NCI-H82 (cell line): ENCODE measurements at regions not wholly inside any gene's neighbourhood (a gene's known extent, or its start where the extent isn't known, plus 50 kb on each side); places are given as distances from the start of the nearest gene placed in this dataset.
A peak's percentile ranks its signal among the peaks of the same experiment; 100 is the strongest.

Experiments used
- DNase-seq: peaks from one replicate; lab custom pipeline; 2025; lab: John Stamatoyannopoulos, UW

DNA sequence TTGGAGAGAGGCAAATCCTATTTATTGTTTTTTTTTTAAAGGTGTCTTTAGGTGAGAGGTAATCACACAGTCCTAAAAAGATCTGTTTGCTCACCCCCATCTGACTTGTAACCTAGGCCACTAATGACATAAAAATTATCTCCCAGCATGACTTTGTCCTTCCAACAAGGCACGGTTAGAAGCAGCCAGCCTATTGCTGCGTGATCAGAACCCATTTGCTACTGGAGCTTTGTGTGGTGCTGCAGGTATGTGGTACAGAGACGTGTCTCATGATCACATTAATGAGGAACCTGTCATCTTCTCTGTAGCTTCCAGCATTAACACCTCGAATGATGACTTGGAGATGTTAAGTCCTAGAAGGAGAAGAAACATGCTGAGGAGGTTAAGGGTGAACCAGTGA is 555.8 kb upstream of the TLE4 start:
- DNase-seq: no peak

DNA sequence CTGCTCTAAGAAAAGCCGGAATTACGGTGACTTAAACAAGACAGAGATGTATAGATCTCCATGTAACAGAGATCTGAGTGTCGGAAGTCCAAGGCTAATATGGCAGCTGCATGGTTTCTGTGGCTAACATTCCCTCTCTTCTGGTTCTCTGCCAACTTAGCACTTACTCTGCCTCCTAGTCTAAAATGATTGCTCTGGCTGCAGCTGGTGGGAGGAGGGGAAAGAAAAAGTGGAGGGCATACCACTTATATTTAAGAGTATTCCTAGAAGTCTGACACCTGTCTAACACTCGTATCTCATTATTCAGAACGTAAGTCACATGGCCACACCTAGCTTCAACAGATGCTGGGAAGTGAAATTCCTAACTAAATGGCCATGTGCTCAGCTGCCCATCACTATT is 551.5 kb upstream of the TLE4 start:
- peak; percentile 12 for DNase-seq

DNA sequence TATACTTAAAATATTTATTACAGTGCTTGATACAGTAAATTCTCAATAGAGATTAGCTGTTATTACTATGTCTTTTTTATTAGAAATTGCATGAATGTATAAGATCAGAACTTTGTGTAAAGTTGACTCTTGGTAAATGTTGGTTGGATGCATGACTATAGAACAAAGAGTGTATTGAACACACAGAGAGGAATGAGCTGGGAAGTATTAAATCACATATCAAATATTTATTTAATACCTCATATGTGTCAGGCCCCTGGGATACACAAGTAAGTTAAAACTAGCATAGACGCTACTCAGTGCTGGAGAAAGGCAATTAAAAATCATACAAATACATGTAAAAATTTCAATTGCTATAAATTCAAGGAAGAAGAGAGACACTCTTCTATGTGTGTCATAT is 550.7 kb upstream of the TLE4 start:
- no peak for DNase-seq

DNA sequence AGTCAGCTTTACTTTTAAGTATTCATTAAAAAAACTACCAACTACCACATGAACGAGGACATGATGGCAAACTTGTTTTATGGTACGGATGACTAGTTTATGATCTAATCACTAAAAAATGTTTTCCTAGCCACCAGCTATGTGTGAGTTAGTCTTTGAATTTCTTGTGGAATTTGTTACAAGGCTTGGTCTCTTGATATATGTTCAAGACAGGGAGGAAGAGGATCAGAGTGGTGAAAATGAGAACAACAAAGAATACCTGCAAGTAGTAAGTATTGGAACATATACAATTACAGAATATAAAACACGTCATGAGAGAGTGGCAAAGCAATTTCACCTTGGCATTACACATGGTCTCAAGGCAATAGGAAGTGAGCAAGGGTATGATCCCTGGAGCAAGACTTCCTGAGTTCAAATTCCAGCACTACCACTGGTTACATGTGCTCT is 548.6 kb upstream of the TLE4 start:
- DNase-seq: no peak

DNA sequence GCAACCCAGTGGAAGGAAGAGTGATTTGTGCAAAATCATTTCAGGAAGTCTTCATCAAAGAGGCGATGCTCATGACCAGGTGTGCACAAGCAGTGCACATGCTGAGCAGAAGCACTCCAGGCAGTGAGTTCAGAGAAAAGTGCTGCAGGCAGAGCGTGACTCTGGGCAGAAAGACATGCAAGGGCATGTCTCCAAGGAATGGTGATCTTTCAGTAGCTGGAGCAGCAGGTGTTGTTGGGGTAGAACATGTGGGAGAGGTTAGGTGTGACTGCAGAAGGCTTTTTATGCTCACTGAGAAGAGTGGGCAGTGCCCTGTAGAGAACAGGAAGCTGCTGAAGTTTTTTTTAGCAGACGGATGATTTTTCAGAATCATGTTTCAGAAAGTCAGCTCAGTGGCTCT is 545.4 kb upstream of the TLE4 start:
- no peak for DNase-seq

DNA sequence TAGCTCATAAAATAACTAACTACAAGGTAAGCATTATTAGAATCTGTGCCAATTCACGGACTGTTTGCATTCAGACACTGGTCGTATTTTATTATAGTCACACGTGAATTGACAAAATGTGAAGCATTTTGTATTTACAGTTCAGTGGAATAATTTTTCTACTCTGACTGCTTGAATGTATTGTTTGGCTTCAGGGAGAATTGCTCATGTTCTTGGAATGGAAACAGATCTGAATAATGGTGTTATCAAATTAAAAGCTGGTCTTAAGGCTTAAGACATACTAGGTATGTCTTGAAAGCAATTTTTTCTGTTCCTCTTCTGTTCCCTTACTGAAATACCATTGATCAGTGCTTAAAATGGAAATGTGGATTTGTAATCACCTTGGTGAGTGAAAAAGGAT is 543.7 kb upstream of the TLE4 start:
- no peak for DNase-seq

DNA sequence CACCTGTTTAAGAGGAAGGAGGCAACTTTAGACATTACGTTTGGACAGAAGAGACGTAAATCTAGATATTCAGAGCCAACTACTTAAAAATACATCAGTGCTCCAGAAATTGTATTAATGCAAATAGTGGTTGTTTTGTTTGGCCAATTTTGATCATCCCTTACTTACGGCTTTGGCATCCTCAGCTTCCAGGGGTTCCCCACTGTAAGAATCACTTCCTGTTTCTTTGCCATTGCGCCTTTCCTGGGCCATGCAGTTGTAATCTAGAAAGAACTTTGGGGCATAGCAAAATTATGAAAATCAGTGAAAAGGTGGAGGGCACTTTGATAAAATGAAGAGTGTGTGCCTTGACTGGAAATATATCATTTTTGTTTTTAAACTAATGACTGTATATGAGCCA is 537.2 kb upstream of the TLE4 start:
- DNase-seq: no peak

DNA sequence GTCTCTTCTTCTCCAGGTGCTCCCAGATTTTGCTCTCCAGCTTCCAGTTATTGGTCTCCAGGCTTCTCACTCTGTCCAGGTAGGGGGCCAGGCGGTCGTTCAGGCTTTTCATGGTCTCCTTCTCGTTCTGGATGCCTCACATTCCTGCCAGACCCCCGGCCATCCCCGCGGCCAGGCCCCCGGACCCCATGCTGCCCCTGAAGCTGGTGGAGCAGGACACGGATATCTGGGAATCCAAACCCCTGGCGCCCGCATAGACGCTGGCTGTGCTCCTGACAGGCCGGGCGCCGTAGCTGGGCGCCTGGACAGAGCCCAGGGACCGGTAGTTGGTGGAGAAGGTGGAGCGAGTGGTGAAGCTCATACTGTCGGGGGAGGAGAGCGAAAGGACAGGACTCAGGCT is 534.4 kb upstream of the TLE4 start:
- DNase-seq: no peak

DNA sequence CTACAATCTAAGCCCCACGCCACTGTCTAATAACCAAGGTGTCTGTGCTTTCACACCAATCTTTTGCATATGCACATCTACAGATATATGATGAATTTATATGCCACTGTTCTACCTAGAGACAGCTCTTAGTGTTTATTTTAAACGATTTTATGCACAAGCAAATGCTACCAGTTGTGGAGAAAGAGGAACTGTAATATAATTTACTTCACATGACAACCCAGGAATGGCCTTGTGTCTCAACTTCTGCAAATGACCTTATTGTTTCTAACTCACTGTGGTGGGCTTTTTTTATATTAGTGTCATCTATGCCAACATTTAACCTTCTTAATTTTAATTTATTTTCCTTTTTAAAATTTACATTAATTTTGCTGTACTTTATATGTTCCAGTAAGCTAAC is 531.1 kb upstream of the TLE4 start:
- no peak for DNase-seq

DNA sequence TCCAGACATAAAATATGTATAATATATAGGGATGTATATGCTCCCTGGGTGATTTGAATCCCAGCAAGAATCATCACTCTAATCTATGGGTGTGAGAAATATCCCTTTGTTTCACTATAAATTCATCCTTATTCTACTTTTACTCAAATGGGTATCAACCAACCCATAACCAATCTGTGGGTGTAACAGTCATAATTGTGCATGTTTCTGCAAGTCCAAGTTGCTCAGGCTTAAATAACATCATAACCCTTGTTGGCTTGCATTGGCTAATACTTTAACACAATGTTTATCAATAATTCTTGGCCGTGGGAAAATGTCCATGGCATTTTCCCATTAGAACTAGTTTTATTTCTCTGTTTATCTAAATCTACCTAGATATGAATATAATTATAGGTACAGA is 530.5 kb upstream of the TLE4 start:
- no peak for DNase-seq

DNA sequence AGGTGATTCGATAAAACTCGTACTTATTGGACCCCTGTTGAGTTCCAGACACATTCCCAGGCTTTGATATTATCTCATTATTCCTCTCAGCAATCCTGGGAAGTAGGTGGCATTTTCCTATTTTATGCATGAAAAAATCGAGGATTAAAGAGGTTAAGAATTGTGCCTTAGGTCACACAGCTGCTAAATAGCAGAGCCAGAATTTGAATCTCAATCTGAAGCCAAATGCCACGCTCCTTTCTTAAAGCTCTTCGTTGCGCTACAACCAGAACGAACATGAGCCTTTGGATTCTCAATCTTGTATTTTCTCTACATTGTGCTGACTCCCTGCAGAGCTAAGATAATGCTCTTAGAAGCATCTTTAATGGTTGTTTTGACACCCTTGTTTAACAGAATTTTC is 527.8 kb upstream of the TLE4 start:
- DNase-seq: no peak

DNA sequence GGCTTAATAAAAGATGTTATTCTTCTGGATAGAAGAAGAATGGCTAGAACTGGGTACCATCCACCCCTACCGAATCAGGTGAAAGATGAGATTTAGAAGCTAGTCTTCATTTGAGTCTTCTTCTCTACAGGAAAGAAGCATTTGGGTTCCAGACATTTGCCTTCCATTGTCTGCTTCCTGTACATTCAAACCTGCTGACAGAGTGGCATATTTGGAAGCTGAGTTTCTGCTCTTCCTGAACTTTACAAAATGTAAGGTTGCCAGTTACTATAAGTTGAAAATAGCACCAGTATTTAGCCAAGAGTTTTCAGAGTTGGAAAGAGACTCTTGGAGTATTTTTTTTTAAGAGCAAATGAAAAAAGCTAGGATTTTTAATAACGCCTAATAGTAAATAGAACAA is 525.4 kb upstream of the TLE4 start:
- no peak for DNase-seq

DNA sequence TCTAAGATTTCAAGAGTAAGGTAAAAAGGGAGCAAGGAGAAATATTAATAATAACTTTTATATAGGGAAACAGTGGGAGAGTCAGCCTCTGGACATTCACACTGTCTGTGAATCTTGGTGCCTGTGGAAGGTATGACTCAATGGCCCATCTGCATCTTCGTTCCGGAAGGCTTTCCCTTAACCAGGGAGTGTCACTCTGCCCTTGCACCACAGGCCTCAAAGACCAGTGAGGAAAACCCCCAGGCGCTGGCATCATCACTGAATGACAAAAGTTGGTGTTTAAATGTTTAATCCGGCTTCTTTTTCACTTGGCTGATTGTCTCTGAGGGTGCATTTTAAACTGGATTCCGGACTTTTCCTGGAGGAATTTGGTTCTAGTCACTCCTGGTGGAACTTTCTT is 522.4 kb upstream of the TLE4 start:
- no peak for DNase-seq

DNA sequence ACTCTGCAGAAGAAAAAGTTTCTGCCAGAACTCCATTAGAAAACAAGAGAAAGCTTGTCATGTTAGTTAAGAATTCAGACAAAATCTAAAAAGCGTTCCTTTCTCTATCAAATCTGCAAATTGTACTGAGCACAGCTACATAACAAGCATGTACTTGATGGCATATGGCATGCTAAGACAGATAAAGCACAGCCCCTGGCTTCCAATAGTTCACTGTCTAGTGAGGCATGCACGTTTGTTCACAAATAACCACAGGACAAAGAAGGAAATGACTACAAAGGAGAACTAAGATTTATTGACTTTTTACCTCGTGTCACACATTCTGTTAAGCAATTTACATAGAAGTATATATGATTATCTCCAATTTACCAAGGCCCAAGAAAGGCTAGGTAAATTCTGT is 518.2 kb upstream of the TLE4 start:
- peak; percentile 34 for DNase-seq

DNA sequence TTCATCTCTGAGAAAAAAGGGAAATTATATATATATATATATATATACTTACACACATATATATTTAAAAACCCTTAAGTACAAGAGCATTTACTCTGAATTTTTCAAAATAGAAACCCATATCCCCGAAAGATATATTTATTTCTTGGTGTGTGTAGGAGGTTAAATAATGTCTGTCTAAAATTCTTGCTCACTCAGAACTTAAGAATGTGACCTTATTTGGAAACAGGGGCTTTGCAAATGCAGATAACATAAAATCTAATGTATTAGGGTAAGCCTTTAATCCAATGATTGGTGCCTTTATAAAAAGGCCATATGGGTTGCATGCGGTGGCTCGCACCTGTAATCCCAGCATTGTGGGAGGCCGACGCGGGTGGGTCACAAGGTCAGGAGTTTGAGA is 517.3 kb upstream of the TLE4 start:
- DNase-seq: peak; percentile 65

DNA sequence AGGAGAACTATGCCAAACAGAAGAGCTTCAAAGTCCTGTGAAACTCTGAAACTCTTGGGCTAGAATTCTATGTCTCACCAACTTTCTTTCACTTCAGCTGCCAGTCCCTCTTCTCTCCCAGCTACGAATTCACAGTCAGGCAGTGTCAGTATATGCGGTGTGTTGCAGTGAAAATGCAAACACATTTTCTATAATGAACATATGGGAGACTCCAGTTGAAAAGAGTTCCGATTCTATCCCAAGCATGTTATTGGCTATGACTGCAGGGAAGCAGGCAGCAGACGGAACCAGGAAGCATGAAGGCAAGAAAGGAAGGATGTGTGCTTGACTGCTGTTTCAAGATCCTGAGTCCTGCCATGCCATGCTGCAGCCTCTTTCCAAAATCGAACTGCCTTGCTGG is 515.7 kb upstream of the TLE4 start:
- DNase-seq: no peak

DNA sequence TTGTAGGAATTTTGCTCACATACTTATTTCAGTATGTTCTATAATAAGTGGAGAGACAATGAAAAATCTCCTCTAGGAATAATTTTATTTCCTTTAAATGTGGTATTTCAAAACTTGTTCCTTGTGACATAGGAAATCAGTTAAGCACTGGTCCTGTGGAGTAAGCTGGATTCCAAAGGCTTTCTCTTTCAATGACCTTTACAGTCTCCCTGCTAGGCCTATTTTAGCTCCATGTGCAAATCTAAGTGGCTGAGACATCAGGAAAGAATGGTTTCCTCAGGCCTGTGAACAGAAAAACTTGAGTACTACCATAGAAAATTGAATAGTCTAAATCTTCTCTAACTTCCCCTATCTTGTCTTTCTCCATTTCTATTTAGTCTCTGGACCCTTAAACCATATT is 514.2 kb upstream of the TLE4 start:
- DNase-seq: no peak

DNA sequence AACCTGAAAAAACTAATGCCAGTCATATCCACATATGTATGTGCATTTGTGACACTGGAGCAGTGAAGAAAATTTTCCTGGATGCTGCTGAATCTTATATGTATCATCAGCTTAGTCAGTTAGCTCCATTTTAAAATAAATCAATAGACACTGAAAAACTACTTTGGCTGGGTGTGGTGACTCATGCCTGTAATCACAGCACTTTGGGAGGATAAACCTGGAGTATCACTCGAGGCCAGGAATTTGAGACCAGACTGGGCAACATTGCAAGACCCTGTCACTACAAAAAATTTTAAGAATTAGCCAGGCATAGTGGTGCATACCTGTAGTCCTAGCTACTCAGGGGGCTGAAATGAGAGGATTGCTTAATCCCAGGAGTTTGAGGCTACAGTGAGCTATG is 511.0 kb upstream of the TLE4 start:
- no peak for DNase-seq

DNA sequence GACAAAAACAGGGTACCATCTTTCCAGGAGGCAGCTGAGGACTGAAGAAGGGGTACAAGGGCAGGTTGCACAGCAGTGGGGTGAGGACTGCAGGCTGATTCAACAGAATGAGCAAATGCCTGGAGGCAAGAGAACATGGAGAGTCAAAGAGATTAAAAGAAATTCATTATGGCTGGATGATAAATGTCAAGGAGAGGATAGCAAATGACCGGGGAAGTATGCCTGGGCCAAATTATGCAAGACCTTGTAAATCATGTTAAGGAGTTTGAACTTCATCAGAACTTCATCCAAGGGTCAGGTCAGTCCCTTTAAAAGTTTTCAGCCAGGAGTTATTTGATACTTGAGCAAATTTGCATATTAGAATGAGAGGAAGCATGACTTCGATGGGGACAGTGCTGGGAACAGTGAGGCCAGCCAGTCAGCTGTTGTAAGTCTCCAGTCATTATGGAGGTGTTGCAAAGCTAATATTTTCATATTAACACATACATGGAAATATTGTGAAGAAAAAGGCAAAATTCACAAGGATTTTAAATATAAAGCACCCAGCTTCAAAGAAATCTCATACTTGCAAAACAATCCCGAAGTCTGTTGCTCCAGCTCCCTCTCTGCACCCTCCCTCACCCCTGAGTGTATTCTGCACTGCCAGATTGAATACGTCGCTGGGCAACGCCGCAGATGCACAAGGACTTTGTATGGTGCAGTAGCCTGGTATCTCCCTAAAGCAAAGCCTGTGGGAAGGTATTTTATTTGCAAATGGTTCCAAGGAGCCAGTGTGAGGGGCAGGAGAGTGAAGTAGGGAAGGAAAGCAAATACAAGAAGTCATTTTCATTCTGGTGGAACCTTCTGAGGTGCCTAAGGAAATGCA is 509.8 kb upstream of the TLE4 start:
- no peak for DNase-seq

DNA sequence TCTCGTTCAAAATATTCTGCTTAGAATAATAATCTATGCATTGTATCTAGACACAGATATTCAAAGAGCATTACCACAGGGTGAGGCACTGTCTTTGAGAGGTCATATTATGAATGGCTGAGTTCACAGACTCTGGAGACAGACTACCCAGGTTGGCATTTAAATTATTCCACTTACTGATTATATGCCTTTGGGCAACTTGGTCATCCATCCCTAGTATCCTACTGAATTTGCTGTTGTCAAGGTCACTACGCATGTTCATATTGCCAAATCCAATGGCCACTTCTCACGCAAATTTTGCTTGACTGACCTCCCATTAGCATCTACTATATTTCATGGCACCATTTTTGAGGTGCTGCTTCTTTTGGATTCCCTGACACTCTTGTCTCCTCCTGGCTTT is 498.6 kb upstream of the TLE4 start:
- DNase-seq: no peak

DNA sequence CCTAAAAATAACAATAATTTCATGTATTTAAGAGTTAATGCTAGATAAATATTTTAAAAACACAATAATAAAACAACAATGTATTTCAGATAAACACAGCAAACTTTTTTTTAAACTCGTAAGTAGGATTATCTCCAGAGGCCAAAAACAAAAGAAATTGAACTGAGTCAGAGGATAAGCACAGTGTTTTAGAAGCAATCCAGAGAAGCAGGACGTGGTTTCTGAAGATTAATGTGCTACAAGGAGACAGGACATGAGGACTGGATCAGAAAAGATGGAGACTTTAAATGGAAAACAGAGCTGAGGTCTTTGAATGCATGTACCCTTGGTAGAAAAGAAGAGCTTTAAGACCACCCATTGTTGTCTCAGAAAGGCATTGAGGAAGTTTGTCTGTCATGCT is 491.2 kb upstream of the TLE4 start:
- peak; percentile 34 for DNase-seq

DNA sequence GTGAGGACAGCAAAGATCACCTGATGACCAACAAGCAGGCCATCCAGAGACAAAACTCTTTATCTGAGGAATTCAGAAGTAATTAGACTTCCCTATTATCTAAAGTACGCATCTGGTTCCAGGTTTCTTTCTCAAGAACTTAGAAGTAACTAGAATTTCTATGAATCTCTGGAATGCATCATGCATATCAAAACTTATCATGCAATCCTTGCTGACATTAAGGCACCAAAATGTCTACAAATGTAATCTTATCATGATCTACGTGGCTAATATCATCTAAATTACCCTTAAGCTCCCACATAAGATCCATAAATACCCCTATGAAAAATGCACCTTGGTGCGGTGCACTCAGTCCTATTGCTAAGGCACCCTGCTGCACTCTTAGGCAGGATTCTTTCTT is 488.1 kb upstream of the TLE4 start:
- no peak for DNase-seq

DNA sequence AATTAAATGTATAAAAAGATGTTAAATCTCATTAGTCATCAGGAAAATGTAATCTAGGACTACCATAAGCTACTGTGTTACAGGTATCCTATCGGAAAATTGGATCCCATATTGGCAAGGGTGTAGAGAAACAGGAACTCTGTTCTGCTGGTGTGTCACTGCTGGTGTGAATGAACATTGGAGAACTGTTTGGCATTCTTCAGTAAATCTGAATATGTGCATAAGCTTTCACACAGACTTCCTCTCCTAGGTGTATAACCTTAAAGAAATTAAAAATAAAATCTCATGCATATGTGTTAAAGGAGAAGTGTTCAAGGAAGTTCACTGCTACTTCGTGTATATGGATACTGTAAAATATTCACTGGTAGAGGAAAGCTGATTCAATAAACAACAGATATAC is 484.6 kb upstream of the TLE4 start:
- DNase-seq: no peak

DNA sequence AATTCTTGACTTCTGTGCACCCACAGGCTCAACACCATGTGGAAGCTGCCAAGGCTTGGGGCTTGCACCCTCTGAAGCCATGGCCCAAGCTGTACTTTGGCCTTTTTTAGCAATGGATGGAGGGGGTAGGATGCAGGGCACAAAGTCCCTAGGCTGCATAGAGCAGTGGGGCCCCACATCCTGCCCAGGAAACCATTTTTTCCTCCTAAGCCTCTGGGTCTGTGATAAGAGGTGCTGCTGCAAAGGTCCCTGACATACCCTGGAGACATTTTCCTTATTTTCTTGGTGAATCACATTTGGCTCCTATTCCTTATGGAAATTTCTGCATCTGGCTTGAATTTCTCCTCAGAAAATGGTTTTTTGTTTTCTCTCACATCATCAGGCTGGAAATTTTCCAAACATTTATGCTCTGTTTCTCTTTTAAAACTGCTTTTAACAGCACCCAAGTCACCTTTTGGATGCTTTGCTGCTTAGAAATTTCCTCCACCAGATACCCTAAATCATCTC is 482.7 kb upstream of the TLE4 start:
- no peak for DNase-seq
